HG03378 (cell line): ENCODE measurements at regions not wholly inside any gene's neighbourhood (a gene's known extent, or its start where the extent isn't known, plus 50 kb on each side); places are given as distances from the start of the nearest gene placed in this dataset.
A peak's percentile ranks its signal among the peaks of the same experiment; 100 is the strongest.

Experiments used
- ATAC-seq: cut with Tn5 transposase; IDR thresholded peaks from one replicate; pipeline ENCODE4 v1.9.1; 2021; ENCODE audit warnings: mild to moderate bottlenecking, moderate library complexity; ENCODE audit not compliant: unreplicated experiment

DNA sequence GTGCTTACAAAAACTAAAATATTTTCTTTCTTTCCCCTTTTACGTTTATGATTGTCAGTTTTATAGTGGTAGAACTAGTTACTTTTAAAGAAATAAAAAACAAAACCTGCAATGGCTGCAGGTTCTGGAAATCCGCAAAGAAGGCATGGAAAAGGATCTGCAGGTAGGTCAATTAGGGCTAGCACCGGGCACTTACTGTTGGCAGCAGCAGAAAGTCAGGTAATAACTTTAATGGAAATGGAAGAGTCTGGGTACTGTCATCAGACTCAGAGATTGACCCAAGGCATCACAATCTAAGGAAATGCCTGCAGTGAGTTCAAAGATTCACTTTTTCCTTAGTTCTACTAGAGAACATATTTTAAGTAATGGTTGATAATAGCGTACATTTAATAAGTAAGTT, 1136.3 kb upstream of the B3GALT2 start:
- no peak for ATAC-seq

DNA sequence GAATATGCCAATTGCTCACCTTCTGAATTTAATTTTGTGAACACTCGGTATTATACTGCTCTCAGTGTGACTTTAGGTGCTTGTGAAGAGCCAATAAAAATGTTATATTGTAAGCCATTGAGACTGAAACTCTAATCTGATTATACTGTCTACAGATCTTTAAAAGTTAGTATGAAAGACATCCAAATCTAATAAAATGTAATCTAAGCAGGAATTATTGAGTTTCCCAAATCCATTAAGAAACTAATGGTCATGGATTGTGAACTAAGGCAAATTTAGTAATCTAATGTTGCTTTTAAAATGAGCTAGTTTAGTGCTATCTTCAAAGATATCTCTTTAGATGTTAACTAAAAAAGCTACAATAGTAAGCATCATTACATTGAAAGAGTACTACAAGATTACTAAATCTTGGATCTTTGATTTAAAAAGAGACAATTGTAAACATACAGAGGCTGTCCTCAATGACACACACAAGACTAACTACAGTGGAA, 1132.4 kb upstream of the B3GALT2 start:
- ATAC-seq: no peak

DNA sequence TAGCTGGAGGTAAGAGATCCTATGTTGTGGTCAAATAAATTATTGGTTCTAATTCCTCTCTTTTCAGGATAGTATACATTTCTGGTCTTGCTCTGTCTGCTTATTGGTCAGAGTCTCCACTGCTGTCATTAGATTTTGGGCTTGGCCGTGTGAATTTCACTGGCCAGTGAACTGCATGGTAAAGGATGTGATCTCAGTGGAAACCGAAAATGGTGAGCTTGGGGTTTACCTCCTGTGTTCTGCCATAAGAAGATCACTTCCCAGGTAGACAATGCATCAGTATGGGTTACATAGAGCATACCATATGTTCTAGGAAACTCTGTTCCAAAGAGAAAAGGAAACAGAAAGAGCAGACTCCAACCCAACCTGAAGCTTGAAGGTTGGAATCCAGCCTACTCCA, 1123.3 kb upstream of the B3GALT2 start:
- ATAC-seq: no peak

DNA sequence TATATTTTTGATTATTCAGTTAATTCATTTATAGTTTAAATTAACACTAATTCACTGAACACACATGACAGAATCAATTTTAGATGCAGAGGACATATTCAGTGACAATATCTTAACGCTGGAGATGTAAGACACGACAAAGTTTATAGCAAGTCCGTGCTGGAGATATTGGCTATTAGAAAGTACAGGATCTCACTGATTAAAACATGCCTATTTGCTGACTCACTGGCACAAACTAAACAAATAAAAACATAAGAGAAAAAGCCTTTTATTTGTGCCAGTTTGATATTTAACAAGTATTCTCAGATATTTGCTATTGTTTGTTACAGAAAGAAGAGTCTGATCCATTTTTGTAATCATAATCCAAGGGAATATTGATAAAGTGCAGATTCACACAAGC, 1122.9 kb upstream of the B3GALT2 start:
- no peak for ATAC-seq

- ATAC-seq: no peak
These were observed 1114.4 kb upstream of the B3GALT2 start for GRCh38 chr1:194300776-194301175.

- ATAC-seq: no peak
These were observed 1113.9 kb upstream of the B3GALT2 start for GRCh38 chr1:194300340-194300739.

DNA sequence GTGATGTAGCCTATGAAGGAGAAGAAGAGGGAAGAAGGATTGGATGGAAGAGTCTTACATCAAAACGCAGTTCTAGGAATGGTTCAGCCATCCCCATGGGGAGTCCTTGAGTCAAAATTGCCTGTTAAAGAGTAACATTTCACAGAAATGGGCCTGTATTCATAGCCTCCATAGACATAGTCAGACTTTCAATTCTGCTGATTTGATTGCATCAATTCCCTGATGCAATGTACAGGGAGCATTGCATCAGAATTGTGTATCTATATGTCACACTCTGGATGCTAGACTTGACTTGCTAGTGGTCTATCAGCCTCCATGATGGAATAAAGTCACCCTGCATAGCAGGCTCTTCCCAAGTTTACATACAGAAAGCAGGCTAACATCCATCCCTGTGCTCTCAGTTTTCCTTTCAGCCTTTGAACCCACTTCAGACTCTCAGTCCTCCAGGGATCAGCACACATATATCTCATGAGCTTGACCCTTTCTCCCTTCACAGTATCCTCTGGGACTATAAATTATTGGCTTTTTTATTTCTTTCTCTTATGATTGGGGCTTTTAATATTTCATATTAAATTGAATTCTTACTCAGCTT, 1111.7 kb upstream of the B3GALT2 start:
- ATAC-seq: no peak

DNA sequence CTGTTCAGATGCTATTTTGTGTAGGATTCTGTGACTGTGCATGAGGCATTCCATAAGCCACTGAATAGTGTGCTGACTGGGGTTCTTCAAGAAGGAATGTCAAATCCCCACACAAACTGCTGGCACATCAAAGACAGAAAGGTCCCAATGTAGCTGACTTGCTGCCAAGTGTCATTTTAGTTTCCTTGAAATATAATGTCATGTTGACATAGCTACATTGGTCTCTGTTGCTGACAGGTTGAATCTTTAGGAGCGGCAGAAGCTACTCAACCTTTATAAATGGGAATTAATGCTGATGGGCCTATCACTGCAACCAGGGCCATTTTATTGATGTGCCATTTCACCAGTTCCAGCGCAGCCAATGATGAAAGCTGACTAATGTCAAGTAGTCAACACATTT, 1110.7 kb upstream of the B3GALT2 start:
- ATAC-seq: no peak

DNA sequence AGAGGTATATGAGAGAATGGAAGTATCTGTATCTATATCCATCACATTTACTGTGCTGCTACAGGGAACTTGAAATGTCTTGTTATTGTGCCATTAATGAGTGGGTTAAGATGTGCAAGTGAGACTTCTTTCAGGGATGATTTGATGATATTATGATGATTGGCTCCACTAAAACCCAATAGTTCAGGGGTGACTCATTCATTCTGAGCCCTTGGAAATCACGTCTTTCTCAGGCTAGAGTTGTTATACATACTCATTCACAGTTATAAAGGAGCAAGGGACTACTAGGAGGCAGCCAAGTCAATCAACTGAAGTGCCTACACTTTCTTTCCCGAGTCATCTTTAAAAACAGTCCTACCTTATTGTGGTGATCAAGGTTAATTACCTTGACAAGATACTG, 1109.8 kb upstream of the B3GALT2 start:
- no peak for ATAC-seq

- peak; percentile 91 for ATAC-seq
These were observed 1109.3 kb upstream of the B3GALT2 start for GRCh38 chr1:194295685-194296084.

DNA sequence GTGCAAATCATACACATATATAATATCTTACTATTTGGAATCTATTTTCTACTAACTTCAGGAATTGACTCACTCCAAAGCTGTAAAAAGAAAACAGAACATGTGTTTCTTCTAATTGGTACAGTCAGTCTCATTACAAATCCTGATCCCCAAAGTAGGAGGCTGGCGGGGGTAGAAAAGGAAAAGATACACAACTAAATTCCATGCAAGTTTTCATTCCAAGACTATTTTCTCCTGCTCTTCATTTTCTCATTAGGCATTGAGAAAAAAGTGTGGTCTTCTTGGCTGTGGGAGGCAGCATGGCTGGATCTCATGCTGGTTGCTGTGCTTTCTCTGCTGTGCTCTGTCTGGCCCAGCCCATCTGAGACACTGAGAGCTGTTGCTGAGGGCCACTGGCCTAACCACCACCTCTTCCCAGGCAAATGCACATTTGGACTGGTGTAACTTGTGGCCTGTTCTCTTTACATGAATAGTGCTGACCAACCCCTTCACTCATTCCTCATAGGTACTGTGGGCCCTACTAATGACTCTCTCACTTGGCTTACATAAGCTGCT, 1107.5 kb upstream of the B3GALT2 start:
- ATAC-seq: no peak

DNA sequence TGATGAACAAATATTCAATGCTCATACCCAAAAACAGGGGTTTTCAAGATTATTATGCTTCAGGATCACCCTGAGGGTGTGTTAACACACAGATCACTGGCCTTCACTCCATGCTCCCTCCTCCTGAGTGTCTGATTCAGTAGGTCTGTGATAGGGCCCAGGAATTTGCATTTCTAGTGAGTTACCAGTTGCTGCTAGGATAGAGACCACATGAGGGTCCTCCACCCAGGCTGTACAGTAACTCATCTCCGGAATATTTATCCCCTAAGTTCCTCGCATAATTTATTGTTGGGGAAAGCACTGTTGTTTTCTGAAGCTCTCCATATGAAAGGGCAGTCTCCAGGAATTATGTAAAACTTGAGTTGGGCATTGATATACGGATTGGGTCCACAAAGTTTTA, 1106.6 kb upstream of the B3GALT2 start:
- ATAC-seq: no peak

- peak; percentile 98 for ATAC-seq
These were observed 1103.3 kb upstream of the B3GALT2 start for GRCh38 chr1:194289569-194290266.

DNA sequence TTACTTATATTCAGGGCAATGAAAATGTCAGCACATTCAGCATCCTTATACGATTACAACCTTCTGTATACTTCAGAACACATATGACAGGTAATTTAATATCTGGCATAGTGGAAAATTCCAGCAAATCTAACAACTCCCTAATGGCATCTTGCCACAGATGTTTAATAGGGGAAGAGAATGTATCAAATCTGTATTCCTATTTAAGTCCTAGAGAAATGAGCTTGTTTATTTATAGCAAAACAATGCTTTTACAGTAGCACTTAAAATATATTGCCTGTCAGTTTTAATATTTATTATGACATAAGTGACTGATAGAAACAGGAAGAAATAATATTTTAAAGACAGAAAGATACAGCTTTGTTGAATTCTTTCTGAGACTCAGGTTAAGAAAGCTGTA, 1101.8 kb upstream of the B3GALT2 start:
- no peak for ATAC-seq

GRCh38 chr1:194281376-194281775, 1095.0 kb upstream of the B3GALT2 start:
- no peak for ATAC-seq

DNA sequence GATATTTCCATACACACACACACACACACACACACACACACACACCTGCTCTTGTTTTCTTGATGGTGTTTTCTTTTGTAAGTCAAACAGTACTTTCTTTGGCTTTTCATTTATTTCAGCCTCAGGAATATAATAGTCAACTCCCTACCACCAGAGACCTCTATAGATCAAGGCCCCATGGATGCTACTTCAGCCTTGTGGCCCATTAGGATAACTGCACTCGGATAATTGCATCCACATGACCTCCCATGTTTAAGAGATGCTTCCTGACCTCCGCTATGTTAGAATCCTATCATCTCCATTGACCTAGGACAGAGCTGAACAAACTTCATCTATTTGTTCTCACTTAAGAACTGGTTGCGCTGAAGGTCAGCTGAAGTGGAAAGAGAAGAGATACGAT, 1094.0 kb upstream of the B3GALT2 start:
- ATAC-seq: no peak

GRCh38 chr1:194279975-194280374, 1093.6 kb upstream of the B3GALT2 start:
- peak; percentile 74 for ATAC-seq

GRCh38 chr1:194277927-194278326, 1091.5 kb upstream of the B3GALT2 start:
- ATAC-seq: peak; percentile 79

- no peak for ATAC-seq
These were observed 1087.2 kb upstream of the B3GALT2 start for GRCh38 chr1:194273660-194274059.

- ATAC-seq: no peak
These were observed 1082.4 kb upstream of the B3GALT2 start for GRCh38 chr1:194268839-194269238.

DNA sequence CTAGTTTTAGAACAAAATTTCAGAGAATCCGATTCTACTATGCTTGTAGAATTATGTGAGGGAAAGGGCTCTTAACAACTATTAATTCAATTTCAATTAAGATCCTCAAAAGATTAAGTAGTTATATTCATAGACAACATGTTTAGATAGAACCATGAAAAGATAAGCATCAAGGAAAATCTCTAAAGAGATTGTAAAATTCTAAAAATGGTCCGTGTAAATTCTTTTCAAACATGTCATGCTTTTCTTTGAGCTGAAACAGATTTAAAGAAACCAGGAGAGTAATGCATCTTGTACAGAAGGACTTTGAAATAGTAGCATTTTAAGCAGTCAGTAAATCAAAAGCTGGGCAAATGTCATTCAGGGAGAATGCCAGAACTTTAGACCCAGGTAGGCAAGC, 1080.6 kb upstream of the B3GALT2 start:
- ATAC-seq: no peak

- no peak for ATAC-seq
These were observed 1069.6 kb upstream of the B3GALT2 start for GRCh38 chr1:194256010-194256409.
